ENCODE measurements at regions not wholly inside any gene's neighbourhood (a gene's known extent, or its start where the extent isn't known, plus 50 kb on each side); places are given as distances from the start of the nearest gene placed in this dataset.

DNA sequence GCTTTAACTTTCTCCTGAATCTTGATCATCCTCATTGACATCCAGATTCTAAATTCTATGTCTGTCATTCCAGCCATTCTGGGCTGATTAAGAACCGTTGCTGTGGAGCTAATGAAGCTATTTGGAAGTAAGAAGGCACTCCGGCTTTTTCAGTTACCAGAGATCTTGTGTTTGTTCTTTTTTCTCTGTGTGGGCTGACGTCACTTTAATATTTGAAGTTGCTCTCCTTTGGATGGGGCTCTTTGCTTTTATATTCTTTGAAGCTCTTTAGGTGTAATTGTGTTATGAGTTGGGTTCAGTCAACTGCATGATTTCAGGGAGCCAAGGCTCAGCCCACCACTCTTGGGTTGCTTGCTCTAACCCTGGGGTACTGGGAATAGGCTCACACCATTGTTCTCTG is 460.6 kb downstream of the CDH8 start:
- TF ChIP-seq, protein P1, sequence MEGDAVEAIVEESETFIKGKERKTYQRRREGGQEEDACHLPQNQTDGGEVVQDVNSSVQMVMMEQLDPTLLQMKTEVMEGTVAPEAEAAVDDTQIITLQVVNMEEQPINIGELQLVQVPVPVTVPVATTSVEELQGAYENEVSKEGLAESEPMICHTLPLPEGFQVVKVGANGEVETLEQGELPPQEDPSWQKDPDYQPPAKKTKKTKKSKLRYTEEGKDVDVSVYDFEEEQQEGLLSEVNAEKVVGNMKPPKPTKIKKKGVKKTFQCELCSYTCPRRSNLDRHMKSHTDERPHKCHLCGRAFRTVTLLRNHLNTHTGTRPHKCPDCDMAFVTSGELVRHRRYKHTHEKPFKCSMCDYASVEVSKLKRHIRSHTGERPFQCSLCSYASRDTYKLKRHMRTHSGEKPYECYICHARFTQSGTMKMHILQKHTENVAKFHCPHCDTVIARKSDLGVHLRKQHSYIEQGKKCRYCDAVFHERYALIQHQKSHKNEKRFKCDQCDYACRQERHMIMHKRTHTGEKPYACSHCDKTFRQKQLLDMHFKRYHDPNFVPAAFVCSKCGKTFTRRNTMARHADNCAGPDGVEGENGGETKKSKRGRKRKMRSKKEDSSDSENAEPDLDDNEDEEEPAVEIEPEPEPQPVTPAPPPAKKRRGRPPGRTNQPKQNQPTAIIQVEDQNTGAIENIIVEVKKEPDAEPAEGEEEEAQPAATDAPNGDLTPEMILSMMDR (IDR thresholded peaks at IDR 0.05): no peak
- no peak for TF ChIP-seq POLR2A (IDR thresholded peaks at IDR 0.05)
